GM12801 (cell line): ENCODE measurements at regions not wholly inside any gene's neighbourhood (a gene's known extent, or its start where the extent isn't known, plus 50 kb on each side); places are given as distances from the start of the nearest gene placed in this dataset.

ENCODE experiments used
- TF ChIP-seq, protein P1 (sequence below): IDR thresholded peaks from one replicate; pipeline ENCODE4 v1.5.1; 2011; ENCODE audit warnings: control low read depth; ENCODE audit not compliant: insufficient read length; ENCODE audit errors: extremely low read depth

GRCh38 chr5:163205645-163206044, 231.8 kb upstream of the CCNG1 start:
- TF ChIP-seq, protein P1, sequence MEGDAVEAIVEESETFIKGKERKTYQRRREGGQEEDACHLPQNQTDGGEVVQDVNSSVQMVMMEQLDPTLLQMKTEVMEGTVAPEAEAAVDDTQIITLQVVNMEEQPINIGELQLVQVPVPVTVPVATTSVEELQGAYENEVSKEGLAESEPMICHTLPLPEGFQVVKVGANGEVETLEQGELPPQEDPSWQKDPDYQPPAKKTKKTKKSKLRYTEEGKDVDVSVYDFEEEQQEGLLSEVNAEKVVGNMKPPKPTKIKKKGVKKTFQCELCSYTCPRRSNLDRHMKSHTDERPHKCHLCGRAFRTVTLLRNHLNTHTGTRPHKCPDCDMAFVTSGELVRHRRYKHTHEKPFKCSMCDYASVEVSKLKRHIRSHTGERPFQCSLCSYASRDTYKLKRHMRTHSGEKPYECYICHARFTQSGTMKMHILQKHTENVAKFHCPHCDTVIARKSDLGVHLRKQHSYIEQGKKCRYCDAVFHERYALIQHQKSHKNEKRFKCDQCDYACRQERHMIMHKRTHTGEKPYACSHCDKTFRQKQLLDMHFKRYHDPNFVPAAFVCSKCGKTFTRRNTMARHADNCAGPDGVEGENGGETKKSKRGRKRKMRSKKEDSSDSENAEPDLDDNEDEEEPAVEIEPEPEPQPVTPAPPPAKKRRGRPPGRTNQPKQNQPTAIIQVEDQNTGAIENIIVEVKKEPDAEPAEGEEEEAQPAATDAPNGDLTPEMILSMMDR, result no peak

GRCh38 chr5:163221581-163221980, 215.8 kb upstream of the CCNG1 start:
- TF ChIP-seq, protein P1, result no peak

GRCh38 chr5:163222982-163223381, 214.4 kb upstream of the CCNG1 start:
- TF ChIP-seq, protein P1, result no peak

DNA sequence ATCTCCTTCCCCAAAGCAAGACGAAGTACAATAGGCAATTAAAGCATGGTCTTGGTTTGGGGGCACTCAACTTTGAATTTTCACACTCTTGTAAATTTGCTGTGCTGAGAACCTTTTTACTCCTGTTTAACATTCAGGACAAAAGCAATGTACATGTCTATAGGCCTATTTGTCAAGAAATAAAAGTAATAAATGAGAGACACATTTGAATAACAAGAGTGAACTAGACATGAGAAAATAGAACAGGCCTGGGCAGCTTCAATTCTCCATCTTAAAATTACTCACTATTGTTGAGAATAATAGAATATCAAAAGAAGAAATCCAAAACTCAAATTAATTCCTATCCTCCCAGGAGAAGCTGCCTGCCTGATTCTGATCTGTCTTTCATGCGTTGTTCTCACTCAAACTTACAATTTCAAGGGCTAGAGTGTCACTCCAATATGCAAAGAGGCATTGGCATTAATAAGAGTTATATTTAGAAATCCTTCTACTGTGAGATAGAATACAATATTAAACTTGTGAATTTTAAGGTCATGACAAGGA, 192.9 kb upstream of the CCNG1 start:
- TF ChIP-seq, protein P1, result no peak

DNA sequence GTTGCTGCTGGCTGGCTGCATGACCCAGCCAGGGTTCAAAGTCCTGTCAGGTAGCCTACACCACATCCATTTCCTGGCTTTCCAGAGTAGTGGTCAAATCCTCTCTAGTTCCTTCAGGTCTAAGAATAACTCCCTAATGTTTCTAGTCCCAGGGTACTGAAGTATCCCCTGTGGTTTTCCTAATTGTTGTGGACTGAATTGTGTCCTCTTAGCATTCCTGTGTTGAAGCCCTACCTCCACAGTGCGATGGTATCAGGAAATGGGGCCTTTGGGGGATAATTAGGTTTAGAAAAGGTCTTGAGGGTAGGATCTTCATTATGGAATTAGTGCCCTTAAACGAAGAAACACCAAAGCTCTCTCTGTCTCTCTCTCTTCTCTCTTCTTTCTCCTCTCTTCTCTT, 191.8 kb upstream of the CCNG1 start:
- TF ChIP-seq, protein P1, result no peak

DNA sequence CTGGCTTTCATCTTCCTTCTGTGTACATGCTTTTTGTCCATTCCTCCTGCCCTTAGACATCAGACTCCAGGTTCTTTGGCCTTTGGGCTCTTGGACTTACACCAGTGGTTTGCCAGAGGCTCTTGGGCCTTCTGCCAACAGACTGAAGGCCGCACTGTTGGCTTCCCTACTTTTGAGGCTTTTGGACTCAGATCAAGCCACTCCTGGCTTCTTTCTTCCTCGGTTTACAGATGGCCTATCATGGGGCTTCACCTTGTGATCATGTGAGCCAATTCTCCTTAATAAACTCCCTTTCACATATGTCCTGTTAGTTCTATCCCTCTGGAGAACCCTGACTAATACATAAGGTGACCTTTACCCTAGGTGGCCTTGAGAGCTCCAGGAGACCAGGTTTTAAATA, 189.1 kb upstream of the CCNG1 start:
- TF ChIP-seq, protein P1, result no peak

- TF ChIP-seq, protein P1, result no peak
These were observed 188.5 kb upstream of the CCNG1 start for GRCh38 chr5:163248871-163249270.
